ENCODE measurements at regions not wholly inside any gene's neighbourhood (a gene's known extent, or its start where the extent isn't known, plus 50 kb on each side); places are given as distances from the start of the nearest gene placed in this dataset.
"Not testable (repeated sequence)": the region's sequence is repeated elsewhere in the genome, so short reads cannot be mapped to it uniquely, and the experiment has no call there.

- no peak for DNase-seq
These were observed 105.1 kb downstream of the SPRY1 start for GRCh38 chr4:123501733-123502132.

GRCh38 chr4:123503698-123504363 is 107.2 kb downstream of the SPRY1 start:
- no peak for DNase-seq

GRCh38 chr4:123505095-123506010 is 108.8 kb downstream of the SPRY1 start:
- no peak for DNase-seq

GRCh38 chr4:123506011-123506695 is 109.6 kb downstream of the SPRY1 start:
- DNase-seq, result no peak

- DNase-seq, result no peak
These were observed 110.8 kb downstream of the SPRY1 start for GRCh38 chr4:123507376-123507775.

GRCh38 chr4:123510221-123510620 is 113.6 kb downstream of the SPRY1 start:
- DNase-seq, result no peak

GRCh38 chr4:123510659-123511058 is 114.1 kb downstream of the SPRY1 start:
- no peak for DNase-seq

GRCh38 chr4:123516576-123516975 is 120.0 kb downstream of the SPRY1 start:
- no peak for DNase-seq

GRCh38 chr4:123517176-123517575 is 120.6 kb downstream of the SPRY1 start:
- no peak for DNase-seq

GRCh38 chr4:123517971-123518370 is 121.4 kb downstream of the SPRY1 start:
- no peak for DNase-seq

GRCh38 chr4:123520325-123520724 is 123.7 kb downstream of the SPRY1 start:
- no peak for DNase-seq

GRCh38 chr4:123522081-123522480 is 125.5 kb downstream of the SPRY1 start:
- no peak for DNase-seq

- DNase-seq, result no peak
These were observed 126.1 kb downstream of the SPRY1 start for GRCh38 chr4:123522646-123523045.

GRCh38 chr4:123524958-123525628 is 128.5 kb downstream of the SPRY1 start:
- DNase-seq, result no peak

GRCh38 chr4:123526511-123526910 is 129.9 kb downstream of the SPRY1 start:
- DNase-seq, result no peak

GRCh38 chr4:123528501-123529277 is 132.1 kb downstream of the SPRY1 start:
- no peak for DNase-seq

GRCh38 chr4:123529278-123529568 is 132.6 kb downstream of the SPRY1 start:
- no peak for DNase-seq

GRCh38 chr4:123530357-123530756 is 133.8 kb downstream of the SPRY1 start:
- DNase-seq, result no peak

GRCh38 chr4:123535037-123535748 is 138.6 kb downstream of the SPRY1 start:
- no peak for DNase-seq

GRCh38 chr4:123536225-123536624 is 139.6 kb downstream of the SPRY1 start:
- no peak for DNase-seq

GRCh38 chr4:123537906-123538402 is 141.4 kb downstream of the SPRY1 start:
- not testable (repeated sequence) for DNase-seq
